Neural crest cell (in vitro differentiated cells): ENCODE measurements at regions not wholly inside any gene's neighbourhood (a gene's known extent, or its start where the extent isn't known, plus 50 kb on each side); places are given as distances from the start of the nearest gene placed in this dataset.

Experiments
- DNase-seq: peaks from one replicate; pipeline ENCODE4 v3.0.0; 2021; ENCODE audit warnings: low read depth, mixed read lengths, low spot score
- H3K27ac Mint-ChIP-seq: one replicate; pipeline ENCODE4 v1.8.0; 2021; ENCODE audit warnings: mild to moderate bottlenecking, mixed read lengths; ENCODE audit not compliant: unreplicated experiment
- H3K27me3 Mint-ChIP-seq: 2 replicates; pipeline ENCODE4 v1.8.0; 2021; ENCODE audit warnings: low read depth, mild to moderate bottlenecking, mixed read lengths
- H3K36me3 Mint-ChIP-seq: 2 replicates; pipeline ENCODE4 v1.8.0; 2021; ENCODE audit warnings: low read depth, mild to moderate bottlenecking, mixed read lengths
- H3K4me1 Mint-ChIP-seq: 2 replicates; pipeline ENCODE4 v1.8.0; 2021; ENCODE audit warnings: mixed read lengths
- H3K4me3 Mint-ChIP-seq: one replicate; pipeline ENCODE4 v1.8.0; 2021; ENCODE audit warnings: mild to moderate bottlenecking, mixed read lengths
- H3K9me3 Mint-ChIP-seq: 2 replicates; pipeline ENCODE4 v1.8.0; 2021; ENCODE audit warnings: mixed read lengths
- CTCF ChIP-seq: fragments of 200-600 bp; sonication (generic); conservative IDR thresholded peaks from 2 replicates; pipeline ENCODE4 v1.5.0; 2021; ENCODE audit warnings: antibody characterized with exemption, mild to moderate bottlenecking

DNA sequence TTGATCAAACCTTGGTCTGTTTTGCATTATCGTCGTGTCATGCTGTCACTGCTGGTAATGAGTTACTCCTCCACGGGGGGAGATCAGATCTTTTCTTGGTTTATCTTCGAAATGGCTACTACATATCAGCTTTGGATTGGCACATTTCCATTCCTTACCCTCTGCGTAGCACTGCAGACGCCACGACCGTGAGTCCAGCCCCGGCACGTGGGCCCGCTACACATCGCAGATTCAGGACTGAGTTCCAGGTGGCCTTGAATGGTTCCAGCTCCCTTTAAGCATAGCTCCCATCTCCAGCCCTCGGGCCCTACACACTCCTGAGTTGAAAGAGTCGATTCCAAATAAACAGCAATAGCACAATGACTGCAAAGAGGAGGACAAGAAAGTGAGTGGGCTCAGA is 238.6 kb upstream of the PFKP start:
- TF ChIP-seq CTCF = no peak
- H3K27ac Mint-ChIP-seq = no peak overlapping the region
- no peaks in the 10 kb centered on the region for H3K27me3 Mint-ChIP-seq

GRCh38 chr10:2826675-2827074 is 240.7 kb upstream of the PFKP start:
- H3K27ac Mint-ChIP-seq = no peak overlapping the region
- no peak overlapping the region for H3K4me3 Mint-ChIP-seq

More for the DNA sequence above, 238.6 kb upstream of the PFKP start:
- Mint-ChIP-seq H3K4me1 (no peaks in the 10 kb centered on the region), H3K4me3 (no peak overlapping the region), H3K36me3 (no peaks in the 10 kb centered on the region), H3K9me3 (peaks cover 4% of the 10 kb centered on the region)
- DNase-seq = no peak

GRCh38 chr10:2825841-2826240 is 241.5 kb upstream of the PFKP start:
- Mint-ChIP-seq H3K27ac (no peak overlapping the region), H3K36me3 (no peaks in the 10 kb centered on the region), H3K4me1 (no peaks in the 10 kb centered on the region), H3K9me3 (peaks cover 8% of the 10 kb centered on the region), H3K4me3 (no peak overlapping the region), H3K27me3 (peaks cover 2% of the 10 kb centered on the region)
- no peak for DNase-seq
- no peak for TF ChIP-seq CTCF

More at GRCh38 chr10:2826675-2827074, 240.7 kb upstream of the PFKP start:
- Mint-ChIP-seq H3K36me3 (no peaks in the 10 kb centered on the region), H3K9me3 (peaks cover 8% of the 10 kb centered on the region), H3K27me3 (peaks cover 2% of the 10 kb centered on the region), H3K4me1 (no peaks in the 10 kb centered on the region)
- TF ChIP-seq CTCF = no peak
- DNase-seq = no peak

GRCh38 chr10:2817940-2818636 is 249.3 kb upstream of the PFKP start:
- peaks cover 2% of the 10 kb centered on the region for H3K27me3 Mint-ChIP-seq
- no peaks in the 10 kb centered on the region for H3K36me3 Mint-ChIP-seq
- H3K27ac Mint-ChIP-seq = no peak overlapping the region
- no peak for DNase-seq
- no peak overlapping the region for H3K4me3 Mint-ChIP-seq
- H3K4me1 Mint-ChIP-seq = peaks cover 8% of the 10 kb centered on the region
- no peak for TF ChIP-seq CTCF
- peaks cover 3% of the 10 kb centered on the region for H3K9me3 Mint-ChIP-seq

- no peak overlapping the region for H3K27ac Mint-ChIP-seq
Observed at GRCh38 chr10:2813693-2814092, 253.7 kb upstream of the PFKP start.

More at GRCh38 chr10:2813693-2814092, 253.7 kb upstream of the PFKP start:
- H3K36me3 Mint-ChIP-seq = no peaks in the 10 kb centered on the region
- no peak overlapping the region for H3K4me3 Mint-ChIP-seq
- no peaks in the 10 kb centered on the region for H3K27me3 Mint-ChIP-seq
- peaks cover 2% of the 10 kb centered on the region for H3K9me3 Mint-ChIP-seq
- DNase-seq = no peak
- TF ChIP-seq CTCF = no peak
- H3K4me1 Mint-ChIP-seq = peaks cover 8% of the 10 kb centered on the region
